ENCODE measurements at regions not wholly inside any gene's neighbourhood (a gene's known extent, or its start where the extent isn't known, plus 50 kb on each side); places are given as distances from the start of the nearest gene placed in this dataset.

GRCh38 chr4:136810626-136811025 is 721.7 kb downstream of the PCDH18 start:
- TF ChIP-seq, protein P1, sequence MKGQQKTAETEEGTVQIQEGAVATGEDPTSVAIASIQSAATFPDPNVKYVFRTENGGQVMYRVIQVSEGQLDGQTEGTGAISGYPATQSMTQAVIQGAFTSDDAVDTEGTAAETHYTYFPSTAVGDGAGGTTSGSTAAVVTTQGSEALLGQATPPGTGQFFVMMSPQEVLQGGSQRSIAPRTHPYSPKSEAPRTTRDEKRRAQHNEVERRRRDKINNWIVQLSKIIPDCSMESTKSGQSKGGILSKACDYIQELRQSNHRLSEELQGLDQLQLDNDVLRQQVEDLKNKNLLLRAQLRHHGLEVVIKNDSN (IDR thresholded peaks at IDR 0.05): no peak
- TF ChIP-seq TAF1 (IDR thresholded peaks at IDR 0.05; ENCODE audit: low read depth): no peak
- TF ChIP-seq, protein P2, sequence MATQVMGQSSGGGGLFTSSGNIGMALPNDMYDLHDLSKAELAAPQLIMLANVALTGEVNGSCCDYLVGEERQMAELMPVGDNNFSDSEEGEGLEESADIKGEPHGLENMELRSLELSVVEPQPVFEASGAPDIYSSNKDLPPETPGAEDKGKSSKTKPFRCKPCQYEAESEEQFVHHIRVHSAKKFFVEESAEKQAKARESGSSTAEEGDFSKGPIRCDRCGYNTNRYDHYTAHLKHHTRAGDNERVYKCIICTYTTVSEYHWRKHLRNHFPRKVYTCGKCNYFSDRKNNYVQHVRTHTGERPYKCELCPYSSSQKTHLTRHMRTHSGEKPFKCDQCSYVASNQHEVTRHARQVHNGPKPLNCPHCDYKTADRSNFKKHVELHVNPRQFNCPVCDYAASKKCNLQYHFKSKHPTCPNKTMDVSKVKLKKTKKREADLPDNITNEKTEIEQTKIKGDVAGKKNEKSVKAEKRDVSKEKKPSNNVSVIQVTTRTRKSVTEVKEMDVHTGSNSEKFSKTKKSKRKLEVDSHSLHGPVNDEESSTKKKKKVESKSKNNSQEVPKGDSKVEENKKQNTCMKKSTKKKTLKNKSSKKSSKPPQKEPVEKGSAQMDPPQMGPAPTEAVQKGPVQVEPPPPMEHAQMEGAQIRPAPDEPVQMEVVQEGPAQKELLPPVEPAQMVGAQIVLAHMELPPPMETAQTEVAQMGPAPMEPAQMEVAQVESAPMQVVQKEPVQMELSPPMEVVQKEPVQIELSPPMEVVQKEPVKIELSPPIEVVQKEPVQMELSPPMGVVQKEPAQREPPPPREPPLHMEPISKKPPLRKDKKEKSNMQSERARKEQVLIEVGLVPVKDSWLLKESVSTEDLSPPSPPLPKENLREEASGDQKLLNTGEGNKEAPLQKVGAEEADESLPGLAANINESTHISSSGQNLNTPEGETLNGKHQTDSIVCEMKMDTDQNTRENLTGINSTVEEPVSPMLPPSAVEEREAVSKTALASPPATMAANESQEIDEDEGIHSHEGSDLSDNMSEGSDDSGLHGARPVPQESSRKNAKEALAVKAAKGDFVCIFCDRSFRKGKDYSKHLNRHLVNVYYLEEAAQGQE (IDR thresholded peaks at IDR 0.05; ENCODE audit: low read depth): no peak
- no peak for TF ChIP-seq YY1 (IDR thresholded peaks at IDR 0.05; ENCODE audit: low read depth)
- TF ChIP-seq, protein P3, sequence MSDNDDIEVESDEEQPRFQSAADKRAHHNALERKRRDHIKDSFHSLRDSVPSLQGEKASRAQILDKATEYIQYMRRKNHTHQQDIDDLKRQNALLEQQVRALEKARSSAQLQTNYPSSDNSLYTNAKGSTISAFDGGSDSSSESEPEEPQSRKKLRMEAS (IDR thresholded peaks at IDR 0.05): no peak
- TF ChIP-seq CEBPB (IDR thresholded peaks at IDR 0.05): no peak
- no peak for TF ChIP-seq CREB1 (IDR thresholded peaks at IDR 0.05; ENCODE audit: low read depth)
- no peak for TF ChIP-seq TCF12 (IDR thresholded peaks at IDR 0.05; ENCODE audit: low read depth)
- TF ChIP-seq TEAD4 (IDR thresholded peaks at IDR 0.05): no peak
- no peak for TF ChIP-seq ZBTB7A (IDR thresholded peaks at IDR 0.05; ENCODE audit: low read depth)
- no peak for TF ChIP-seq NFIC (IDR thresholded peaks at IDR 0.05)
- no peak for TF ChIP-seq EP300 (IDR thresholded peaks at IDR 0.05; ENCODE audit: borderline replicate concordance)
- TF ChIP-seq FOXM1 (IDR thresholded peaks at IDR 0.05; ENCODE audit: borderline replicate concordance, low read depth): no peak
- no peak for TF ChIP-seq EGR1 (IDR thresholded peaks at IDR 0.05)
- no peak for TF ChIP-seq RAD21 (IDR thresholded peaks at IDR 0.05; ENCODE audit: low read depth)

DNA sequence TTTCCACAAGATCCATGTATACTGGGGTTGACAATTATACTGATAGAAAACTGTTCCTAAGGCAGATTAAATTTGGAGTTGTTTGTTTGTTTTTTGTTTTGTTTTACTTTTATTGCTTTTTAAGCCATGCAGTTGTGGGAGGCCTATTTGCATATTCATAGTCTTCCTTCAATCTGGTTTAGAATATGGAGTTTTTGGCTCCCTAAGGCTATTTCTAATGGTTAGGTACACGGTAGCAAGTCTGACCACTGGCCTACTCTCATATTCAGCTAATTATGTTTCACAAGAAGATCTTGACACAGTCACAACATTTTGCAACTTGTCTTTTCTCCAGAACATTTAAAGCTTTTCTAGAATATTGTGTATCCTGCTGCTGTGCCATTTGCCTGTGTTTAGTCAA is 725.5 kb downstream of the PCDH18 start:
- TF ChIP-seq TCF12 (IDR thresholded peaks at IDR 0.05; ENCODE audit: low read depth) (no peak), EP300 (IDR thresholded peaks at IDR 0.05; ENCODE audit: borderline replicate concordance) (no peak), TAF1 (IDR thresholded peaks at IDR 0.05; ENCODE audit: low read depth) (no peak), YY1 (IDR thresholded peaks at IDR 0.05; ENCODE audit: low read depth) (no peak), CREB1 (IDR thresholded peaks at IDR 0.05; ENCODE audit: low read depth) (no peak), TEAD4 (IDR thresholded peaks at IDR 0.05) (no peak), EGR1 (IDR thresholded peaks at IDR 0.05) (no peak), FOXM1 (IDR thresholded peaks at IDR 0.05; ENCODE audit: borderline replicate concordance, low read depth) (no peak), NFIC (IDR thresholded peaks at IDR 0.05) (no peak), RAD21 (IDR thresholded peaks at IDR 0.05; ENCODE audit: low read depth) (no peak), CEBPB (IDR thresholded peaks at IDR 0.05) (no peak), ZBTB7A (IDR thresholded peaks at IDR 0.05; ENCODE audit: low read depth) (no peak)
- TF ChIP-seq, protein P3 (IDR thresholded peaks at IDR 0.05): no peak
- TF ChIP-seq, protein P2 (IDR thresholded peaks at IDR 0.05; ENCODE audit: low read depth): no peak
- TF ChIP-seq, protein P1 (IDR thresholded peaks at IDR 0.05): no peak

GRCh38 chr4:136805617-136806016 is 726.7 kb downstream of the PCDH18 start:
- TF ChIP-seq RAD21 (IDR thresholded peaks at IDR 0.05; ENCODE audit: low read depth) (no peak), NFIC (IDR thresholded peaks at IDR 0.05) (no peak), ZBTB7A (IDR thresholded peaks at IDR 0.05; ENCODE audit: low read depth) (no peak), FOXM1 (IDR thresholded peaks at IDR 0.05; ENCODE audit: borderline replicate concordance, low read depth) (no peak), TCF12 (IDR thresholded peaks at IDR 0.05; ENCODE audit: low read depth) (no peak), CREB1 (IDR thresholded peaks at IDR 0.05; ENCODE audit: low read depth) (no peak), TEAD4 (IDR thresholded peaks at IDR 0.05) (no peak), TAF1 (IDR thresholded peaks at IDR 0.05; ENCODE audit: low read depth) (no peak), EGR1 (IDR thresholded peaks at IDR 0.05) (no peak), CEBPB (IDR thresholded peaks at IDR 0.05) (no peak)
- TF ChIP-seq, protein P1 (IDR thresholded peaks at IDR 0.05): no peak

- TF ChIP-seq FOXM1 (IDR thresholded peaks at IDR 0.05; ENCODE audit: borderline replicate concordance, low read depth): no peak
- TF ChIP-seq, protein P2 (IDR thresholded peaks at IDR 0.05; ENCODE audit: low read depth): no peak
- no peak for TF ChIP-seq TEAD4 (IDR thresholded peaks at IDR 0.05)
- TF ChIP-seq ZBTB7A (IDR thresholded peaks at IDR 0.05; ENCODE audit: low read depth): no peak
- TF ChIP-seq, protein P3 (IDR thresholded peaks at IDR 0.05): no peak
- no peak for TF ChIP-seq NFIC (IDR thresholded peaks at IDR 0.05)
- TF ChIP-seq CREB1 (IDR thresholded peaks at IDR 0.05; ENCODE audit: low read depth): no peak
- no peak for TF ChIP-seq EGR1 (IDR thresholded peaks at IDR 0.05)
- no peak for TF ChIP-seq TCF12 (IDR thresholded peaks at IDR 0.05; ENCODE audit: low read depth)
- no peak for TF ChIP-seq EP300 (IDR thresholded peaks at IDR 0.05; ENCODE audit: borderline replicate concordance)
- no peak for TF ChIP-seq YY1 (IDR thresholded peaks at IDR 0.05; ENCODE audit: low read depth)
- TF ChIP-seq RAD21 (IDR thresholded peaks at IDR 0.05; ENCODE audit: low read depth): no peak
- no peak for TF ChIP-seq TAF1 (IDR thresholded peaks at IDR 0.05; ENCODE audit: low read depth)
- TF ChIP-seq, protein P1 (IDR thresholded peaks at IDR 0.05): no peak
Measured at GRCh38 chr4:136803433-136803832, 728.9 kb downstream of the PCDH18 start.

Data from Ishikawa (cell line).